HEK293 (cell line): ENCODE measurements at regions not wholly inside any gene's neighbourhood (a gene's known extent, or its start where the extent isn't known, plus 50 kb on each side); places are given as distances from the start of the nearest gene placed in this dataset.

Experiments
- CTCF ChIA-PET: fragments of 350-600 bp; formaldehyde crosslinking; extraction: SDS; loops from one replicate; lab custom pipeline; 2021; ENCODE audit warnings: antibody characterized with exemption; lab: Yijun Ruan, JAX
- POLR2A ChIA-PET: fragments of 300-600 bp; formaldehyde crosslinking; extraction: SDS; loops from one replicate; lab custom pipeline; 2020; ENCODE audit warnings: antibody characterized with exemption, inconsistent platforms; lab: Yijun Ruan, JAX
- H3K27ac ChIP-seq: fragments of 200-500 bp; sonication (Bioruptor generic); 2 replicates; pipeline ENCODE4 v1.5.1; 2014; ENCODE audit warnings: low read depth, low read length, control low read depth, inconsistent platforms; ENCODE audit errors: extremely low read depth
- H3K36me3 ChIP-seq, 2 experiments: fragments of 200-500 bp in 1 of 2; sonication (Bioruptor generic) in 1 of 2; 1 replicate in 1 of 2; 2 replicates in 1 of 2; pipeline ENCODE4 v1.5.1; 2014 to 2017; ENCODE audit warnings: inconsistent platforms in 2 of 2, low read length in 2 of 2; ENCODE audit not compliant: control insufficient read depth in 2 of 2, insufficient read depth in 1 of 2
- H3K4me1 ChIP-seq: fragments of 200-500 bp; sonication (Bioruptor generic); 2 replicates; pipeline ENCODE4 v1.5.1; 2014; ENCODE audit warnings: mild to moderate bottlenecking, low read length, inconsistent platforms; ENCODE audit not compliant: control insufficient read depth, insufficient read depth
- H3K4me3 ChIP-seq: 2 replicates; pipeline ENCODE4 v1.5.1; 2011; ENCODE audit warnings: low read depth, mild to moderate bottlenecking, control low read depth, low read length, moderate library complexity
- H3K9me3 ChIP-seq: fragments of 200-500 bp; sonication (Bioruptor generic); 2 replicates; pipeline ENCODE4 v1.5.1; 2014; ENCODE audit warnings: low read depth, low read length, inconsistent platforms; ENCODE audit not compliant: control insufficient read depth, insufficient read depth
- HOXC10 ChIP-seq: sonication (generic); formaldehyde crosslinking; IDR thresholded peaks from 2 replicates; pipeline ENCODE4 v1.8.1; 2023; ENCODE audit warnings: mild to moderate bottlenecking, missing genetic modification reagents
- KLF8 ChIP-seq: fragments of 450-650 bp; formaldehyde crosslinking; IDR thresholded peaks from 2 replicates; pipeline ENCODE4 v1.5.1; 2016; ENCODE audit warnings: missing biosample characterization, missing genetic modification characterization
- MZF1 ChIP-seq: fragments of 450-650 bp; formaldehyde crosslinking; IDR thresholded peaks from 2 replicates; pipeline ENCODE4 v1.5.1; 2017; ENCODE audit warnings: missing biosample characterization, missing genetic modification characterization, borderline replicate concordance
- SP3 ChIP-seq: fragments of 450-650 bp; formaldehyde crosslinking; IDR thresholded peaks from 2 replicates; pipeline ENCODE4 v1.5.1; 2016; ENCODE audit warnings: missing biosample characterization, missing genetic modification characterization
- YY2 ChIP-seq: fragments of 450-650 bp; formaldehyde crosslinking; IDR thresholded peaks from 2 replicates; pipeline ENCODE4 v1.5.1; 2016; ENCODE audit warnings: missing biosample characterization, missing genetic modification characterization
- ZBTB17 ChIP-seq: fragments of 450-650 bp; formaldehyde crosslinking; IDR thresholded peaks from 2 replicates; pipeline ENCODE4 v1.5.1; 2016; ENCODE audit warnings: missing biosample characterization, missing genetic modification characterization
- ZBTB48 ChIP-seq: fragments of 450-650 bp; formaldehyde crosslinking; IDR thresholded peaks from 2 replicates; pipeline ENCODE4 v1.5.1; 2016; ENCODE audit warnings: missing biosample characterization, missing genetic modification characterization
- ZFP3 ChIP-seq: fragments of 450-650 bp; formaldehyde crosslinking; IDR thresholded peaks from 2 replicates; pipeline ENCODE4 v1.5.1; 2016; ENCODE audit warnings: low read depth, missing biosample characterization, missing genetic modification characterization
- ZFP69B ChIP-seq: fragments of 450-650 bp; formaldehyde crosslinking; IDR thresholded peaks from 2 replicates; pipeline ENCODE4 v1.5.1; 2016; ENCODE audit warnings: missing biosample characterization, missing genetic modification characterization
- ZNF274 ChIP-seq, 2 experiments: fragments of 200-500 bp in 1 of 2; fragments of 450-650 bp in 1 of 2; sonication (Bioruptor generic) in 1 of 2; formaldehyde crosslinking in 1 of 2; IDR thresholded peaks; 2 replicates each; pipeline versions ENCODE4 v1.5.1 to v1.6.1; 2014 to 2016; ENCODE audit warnings: borderline replicate concordance in 1 of 2, inconsistent platforms in 1 of 2, low read length in 1 of 2, missing biosample characterization in 1 of 2, missing genetic modification characterization in 1 of 2
- ZNF354C ChIP-seq: fragments of 450-650 bp; formaldehyde crosslinking; IDR thresholded peaks from 2 replicates; pipeline ENCODE4 v1.5.1; 2016; ENCODE audit warnings: missing biosample characterization, missing genetic modification characterization, low read depth, borderline replicate concordance
- ZNF423 ChIP-seq: fragments of 450-650 bp; formaldehyde crosslinking; IDR thresholded peaks from 2 replicates; pipeline ENCODE4 v1.5.1; 2016; ENCODE audit warnings: missing biosample characterization, missing genetic modification characterization
- ZNF510 ChIP-seq: fragments of 450-650 bp; formaldehyde crosslinking; IDR thresholded peaks from 2 replicates; pipeline ENCODE4 v1.5.1; 2018; ENCODE audit warnings: mild to moderate bottlenecking, missing genetic modification characterization, missing biosample characterization; ENCODE audit not compliant: insufficient replicate concordance
- ZNF596 ChIP-seq: fragments of 450-650 bp; IDR thresholded peaks from 2 replicates; pipeline ENCODE4 v1.5.0; 2018; ENCODE audit warnings: missing biosample characterization, mild to moderate bottlenecking, missing genetic modification characterization, moderate library complexity
- ZNF621 ChIP-seq: fragments of 450-650 bp; formaldehyde crosslinking; IDR thresholded peaks from 2 replicates; pipeline ENCODE4 v1.5.1; 2017; ENCODE audit warnings: missing biosample characterization, missing genetic modification characterization
- ZNF701 ChIP-seq: fragments of 450-650 bp; formaldehyde crosslinking; IDR thresholded peaks from 2 replicates; pipeline ENCODE4 v1.5.1; 2016; ENCODE audit warnings: missing biosample characterization, missing genetic modification characterization
- ZNF747 ChIP-seq: fragments of 450-650 bp; formaldehyde crosslinking; IDR thresholded peaks from 2 replicates; pipeline ENCODE4 v1.5.1; 2016; ENCODE audit warnings: missing biosample characterization, missing genetic modification characterization
- ZNF785 ChIP-seq: fragments of 450-650 bp; formaldehyde crosslinking; IDR thresholded peaks from 2 replicates; pipeline ENCODE4 v1.5.1; 2016; ENCODE audit warnings: missing biosample characterization, missing genetic modification characterization
- ZNF792 ChIP-seq: fragments of 450-650 bp; formaldehyde crosslinking; IDR thresholded peaks from 2 replicates; pipeline ENCODE4 v1.5.1; 2016; ENCODE audit warnings: missing biosample characterization, missing genetic modification characterization
- ZNF837 ChIP-seq: fragments of 450-650 bp; formaldehyde crosslinking; IDR thresholded peaks from 2 replicates; pipeline ENCODE4 v1.5.1; 2016; ENCODE audit warnings: missing biosample characterization, missing genetic modification characterization
- ZSCAN16 ChIP-seq: fragments of 450-650 bp; formaldehyde crosslinking; IDR thresholded peaks from 2 replicates; pipeline ENCODE4 v1.5.1; 2016; ENCODE audit warnings: missing biosample characterization, missing genetic modification characterization
- TF ChIP-seq, protein P1 (sequence below): fragments of 450-650 bp; formaldehyde crosslinking; IDR thresholded peaks from 2 replicates; pipeline ENCODE4 v1.5.1; 2016; ENCODE audit warnings: missing biosample characterization, missing genetic modification characterization
- TF ChIP-seq, protein P2 (sequence below): fragments of 450-650 bp; formaldehyde crosslinking; IDR thresholded peaks from 2 replicates; pipeline ENCODE4 v1.5.1; 2017; ENCODE audit warnings: missing biosample characterization, mild to moderate bottlenecking, missing genetic modification characterization, moderate library complexity
- TF ChIP-seq, protein P3 (sequence below): fragments of 450-650 bp; formaldehyde crosslinking; IDR thresholded peaks from 2 replicates; pipeline ENCODE4 v1.5.1; 2016; ENCODE audit warnings: missing biosample characterization, missing genetic modification characterization, borderline replicate concordance
- TF ChIP-seq, protein P4 (sequence below): fragments of 450-650 bp; formaldehyde crosslinking; IDR thresholded peaks from 2 replicates; pipeline ENCODE4 v1.5.1; 2016; ENCODE audit warnings: missing biosample characterization, missing genetic modification characterization

DNA sequence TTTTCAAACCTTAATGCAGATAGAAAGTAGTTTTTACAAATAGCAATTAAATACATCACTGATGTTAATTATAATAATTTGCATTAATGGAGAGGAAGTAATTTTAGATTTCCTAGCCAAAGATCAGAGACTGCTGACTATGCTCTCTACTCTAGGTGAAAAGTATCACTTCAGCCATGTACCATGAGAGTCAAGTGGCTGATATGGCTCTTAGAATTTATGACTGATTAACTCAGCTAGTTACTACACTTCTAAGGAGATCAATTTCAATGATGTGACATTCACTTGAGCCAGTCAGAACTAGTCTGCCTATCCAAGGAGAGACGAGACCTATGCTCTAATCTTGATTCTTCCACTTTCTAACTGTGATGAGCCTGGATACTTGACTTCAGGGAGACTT lies 405.7 kb upstream of the RORA start (continued):
- TF ChIP-seq, protein P1, sequence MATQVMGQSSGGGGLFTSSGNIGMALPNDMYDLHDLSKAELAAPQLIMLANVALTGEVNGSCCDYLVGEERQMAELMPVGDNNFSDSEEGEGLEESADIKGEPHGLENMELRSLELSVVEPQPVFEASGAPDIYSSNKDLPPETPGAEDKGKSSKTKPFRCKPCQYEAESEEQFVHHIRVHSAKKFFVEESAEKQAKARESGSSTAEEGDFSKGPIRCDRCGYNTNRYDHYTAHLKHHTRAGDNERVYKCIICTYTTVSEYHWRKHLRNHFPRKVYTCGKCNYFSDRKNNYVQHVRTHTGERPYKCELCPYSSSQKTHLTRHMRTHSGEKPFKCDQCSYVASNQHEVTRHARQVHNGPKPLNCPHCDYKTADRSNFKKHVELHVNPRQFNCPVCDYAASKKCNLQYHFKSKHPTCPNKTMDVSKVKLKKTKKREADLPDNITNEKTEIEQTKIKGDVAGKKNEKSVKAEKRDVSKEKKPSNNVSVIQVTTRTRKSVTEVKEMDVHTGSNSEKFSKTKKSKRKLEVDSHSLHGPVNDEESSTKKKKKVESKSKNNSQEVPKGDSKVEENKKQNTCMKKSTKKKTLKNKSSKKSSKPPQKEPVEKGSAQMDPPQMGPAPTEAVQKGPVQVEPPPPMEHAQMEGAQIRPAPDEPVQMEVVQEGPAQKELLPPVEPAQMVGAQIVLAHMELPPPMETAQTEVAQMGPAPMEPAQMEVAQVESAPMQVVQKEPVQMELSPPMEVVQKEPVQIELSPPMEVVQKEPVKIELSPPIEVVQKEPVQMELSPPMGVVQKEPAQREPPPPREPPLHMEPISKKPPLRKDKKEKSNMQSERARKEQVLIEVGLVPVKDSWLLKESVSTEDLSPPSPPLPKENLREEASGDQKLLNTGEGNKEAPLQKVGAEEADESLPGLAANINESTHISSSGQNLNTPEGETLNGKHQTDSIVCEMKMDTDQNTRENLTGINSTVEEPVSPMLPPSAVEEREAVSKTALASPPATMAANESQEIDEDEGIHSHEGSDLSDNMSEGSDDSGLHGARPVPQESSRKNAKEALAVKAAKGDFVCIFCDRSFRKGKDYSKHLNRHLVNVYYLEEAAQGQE (tag by site-specific recombination): no peak
- no peak for TF ChIP-seq MZF1
- no peak for TF ChIP-seq ZSCAN16 (tag by site-specific recombination)
- no peak for TF ChIP-seq ZNF423 (tag by site-specific recombination)
- TF ChIP-seq ZFP69B (tag by site-specific recombination): no peak
- no peak for TF ChIP-seq ZNF701
- no peak for TF ChIP-seq ZNF596 (tag by site-specific recombination)
- no peak for TF ChIP-seq ZNF837
- TF ChIP-seq, protein P2, sequence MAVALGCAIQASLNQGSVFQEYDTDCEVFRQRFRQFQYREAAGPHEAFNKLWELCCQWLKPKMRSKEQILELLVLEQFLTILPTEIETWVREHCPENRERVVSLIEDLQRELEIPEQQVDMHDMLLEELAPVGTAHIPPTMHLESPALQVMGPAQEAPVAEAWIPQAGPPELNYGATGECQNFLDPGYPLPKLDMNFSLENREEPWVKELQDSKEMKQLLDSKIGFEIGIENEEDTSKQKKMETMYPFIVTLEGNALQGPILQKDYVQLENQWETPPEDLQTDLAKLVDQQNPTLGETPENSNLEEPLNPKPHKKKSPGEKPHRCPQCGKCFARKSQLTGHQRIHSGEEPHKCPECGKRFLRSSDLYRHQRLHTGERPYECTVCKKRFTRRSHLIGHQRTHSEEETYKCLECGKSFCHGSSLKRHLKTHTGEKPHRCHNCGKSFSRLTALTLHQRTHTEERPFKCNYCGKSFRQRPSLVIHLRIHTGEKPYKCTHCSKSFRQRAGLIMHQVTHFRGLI (tag by site-specific recombination): no peak

DNA sequence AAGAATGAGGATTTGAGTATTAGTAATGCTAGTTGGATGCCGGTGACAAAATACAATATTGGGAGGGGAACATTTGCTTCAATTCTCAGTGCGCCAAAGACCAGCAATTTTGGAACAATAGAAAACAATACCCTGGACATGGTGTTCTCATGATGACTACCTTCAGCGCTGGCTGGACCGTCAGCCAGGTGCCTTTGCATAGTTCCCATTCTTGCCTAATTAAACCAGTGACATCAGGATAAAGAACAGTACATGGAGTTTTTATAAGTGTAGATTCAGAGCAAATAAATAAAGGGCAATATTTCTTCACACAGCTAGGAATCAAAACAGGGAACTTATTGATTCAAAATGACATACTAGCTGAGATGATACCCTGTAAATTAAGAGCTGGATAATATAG lies 404.8 kb upstream of the RORA start:
- Histone ChIP-seq H3K4me3 (no peak overlapping the region), H3K27ac (no peak overlapping the region), H3K4me1 (no peaks in the 10 kb centered on the region), H3K36me3 (no peaks in the 10 kb centered on the region), H3K9me3 (no peaks in the 10 kb centered on the region)
- CTCF ChIA-PET: no interaction called here
- POLR2A ChIA-PET: no interaction called here
- TF ChIP-seq, protein P3, sequence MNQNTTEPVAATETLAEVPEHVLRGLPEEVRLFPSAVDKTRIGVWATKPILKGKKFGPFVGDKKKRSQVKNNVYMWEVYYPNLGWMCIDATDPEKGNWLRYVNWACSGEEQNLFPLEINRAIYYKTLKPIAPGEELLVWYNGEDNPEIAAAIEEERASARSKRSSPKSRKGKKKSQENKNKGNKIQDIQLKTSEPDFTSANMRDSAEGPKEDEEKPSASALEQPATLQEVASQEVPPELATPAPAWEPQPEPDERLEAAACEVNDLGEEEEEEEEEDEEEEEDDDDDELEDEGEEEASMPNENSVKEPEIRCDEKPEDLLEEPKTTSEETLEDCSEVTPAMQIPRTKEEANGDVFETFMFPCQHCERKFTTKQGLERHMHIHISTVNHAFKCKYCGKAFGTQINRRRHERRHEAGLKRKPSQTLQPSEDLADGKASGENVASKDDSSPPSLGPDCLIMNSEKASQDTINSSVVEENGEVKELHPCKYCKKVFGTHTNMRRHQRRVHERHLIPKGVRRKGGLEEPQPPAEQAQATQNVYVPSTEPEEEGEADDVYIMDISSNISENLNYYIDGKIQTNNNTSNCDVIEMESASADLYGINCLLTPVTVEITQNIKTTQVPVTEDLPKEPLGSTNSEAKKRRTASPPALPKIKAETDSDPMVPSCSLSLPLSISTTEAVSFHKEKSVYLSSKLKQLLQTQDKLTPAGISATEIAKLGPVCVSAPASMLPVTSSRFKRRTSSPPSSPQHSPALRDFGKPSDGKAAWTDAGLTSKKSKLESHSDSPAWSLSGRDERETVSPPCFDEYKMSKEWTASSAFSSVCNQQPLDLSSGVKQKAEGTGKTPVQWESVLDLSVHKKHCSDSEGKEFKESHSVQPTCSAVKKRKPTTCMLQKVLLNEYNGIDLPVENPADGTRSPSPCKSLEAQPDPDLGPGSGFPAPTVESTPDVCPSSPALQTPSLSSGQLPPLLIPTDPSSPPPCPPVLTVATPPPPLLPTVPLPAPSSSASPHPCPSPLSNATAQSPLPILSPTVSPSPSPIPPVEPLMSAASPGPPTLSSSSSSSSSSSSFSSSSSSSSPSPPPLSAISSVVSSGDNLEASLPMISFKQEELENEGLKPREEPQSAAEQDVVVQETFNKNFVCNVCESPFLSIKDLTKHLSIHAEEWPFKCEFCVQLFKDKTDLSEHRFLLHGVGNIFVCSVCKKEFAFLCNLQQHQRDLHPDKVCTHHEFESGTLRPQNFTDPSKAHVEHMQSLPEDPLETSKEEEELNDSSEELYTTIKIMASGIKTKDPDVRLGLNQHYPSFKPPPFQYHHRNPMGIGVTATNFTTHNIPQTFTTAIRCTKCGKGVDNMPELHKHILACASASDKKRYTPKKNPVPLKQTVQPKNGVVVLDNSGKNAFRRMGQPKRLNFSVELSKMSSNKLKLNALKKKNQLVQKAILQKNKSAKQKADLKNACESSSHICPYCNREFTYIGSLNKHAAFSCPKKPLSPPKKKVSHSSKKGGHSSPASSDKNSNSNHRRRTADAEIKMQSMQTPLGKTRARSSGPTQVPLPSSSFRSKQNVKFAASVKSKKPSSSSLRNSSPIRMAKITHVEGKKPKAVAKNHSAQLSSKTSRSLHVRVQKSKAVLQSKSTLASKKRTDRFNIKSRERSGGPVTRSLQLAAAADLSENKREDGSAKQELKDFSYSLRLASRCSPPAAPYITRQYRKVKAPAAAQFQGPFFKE (tag by site-specific recombination): no peak
- TF ChIP-seq ZFP3: no peak
- no peak for TF ChIP-seq ZBTB17 (tag by site-specific recombination)
- TF ChIP-seq KLF8 (tag by site-specific recombination): no peak
- TF ChIP-seq, protein P4, sequence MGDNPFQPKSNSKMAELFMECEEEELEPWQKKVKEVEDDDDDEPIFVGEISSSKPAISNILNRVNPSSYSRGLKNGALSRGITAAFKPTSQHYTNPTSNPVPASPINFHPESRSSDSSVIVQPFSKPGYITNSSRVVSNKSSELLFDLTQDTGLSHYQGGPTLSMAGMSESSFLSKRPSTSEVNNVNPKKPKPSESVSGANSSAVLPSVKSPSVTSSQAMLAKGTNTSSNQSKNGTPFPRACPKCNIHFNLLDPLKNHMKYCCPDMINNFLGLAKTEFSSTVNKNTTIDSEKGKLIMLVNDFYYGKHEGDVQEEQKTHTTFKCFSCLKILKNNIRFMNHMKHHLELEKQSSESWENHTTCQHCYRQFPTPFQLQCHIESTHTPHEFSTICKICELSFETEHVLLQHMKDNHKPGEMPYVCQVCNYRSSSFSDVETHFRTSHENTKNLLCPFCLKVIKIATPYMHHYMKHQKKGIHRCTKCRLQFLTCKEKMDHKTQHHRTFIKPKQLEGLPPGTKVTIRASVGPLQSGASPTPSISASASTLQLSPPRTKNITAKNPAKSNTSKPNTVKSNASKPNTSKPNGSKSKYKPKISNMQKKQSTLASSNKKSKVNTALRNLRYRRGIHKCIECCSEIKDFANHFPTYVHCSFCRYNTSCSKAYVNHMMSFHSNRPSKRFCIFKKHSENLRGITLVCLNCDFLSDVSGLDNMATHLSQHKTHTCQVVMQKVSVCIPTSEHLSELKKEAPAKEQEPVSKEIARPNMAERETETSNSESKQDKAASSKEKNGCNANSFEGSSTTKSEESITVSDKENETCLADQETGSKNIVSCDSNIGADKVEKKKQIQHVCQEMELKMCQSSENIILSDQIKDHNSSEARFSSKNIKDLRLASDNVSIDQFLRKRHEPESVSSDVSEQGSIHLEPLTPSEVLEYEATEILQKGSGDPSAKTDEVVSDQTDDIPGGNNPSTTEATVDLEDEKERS: no peak
- TF ChIP-seq ZBTB48 (tag by site-specific recombination): no peak
- no peak for TF ChIP-seq ZFP69B (tag by site-specific recombination)
- TF ChIP-seq SP3 (tag by site-specific recombination): no peak
- no peak for TF ChIP-seq ZNF510
- no peak for TF ChIP-seq ZNF785
- no peak for TF ChIP-seq ZNF354C (tag by site-specific recombination)
- TF ChIP-seq ZNF792 (tag by site-specific recombination): no peak
- TF ChIP-seq ZNF274 (IDR thresholded peaks at IDR 0.05; ENCODE audit: low read length): no peak
- TF ChIP-seq ZNF274 (tag by site-specific recombination; IDR thresholded peaks at IDR 0.05; ENCODE audit: borderline replicate concordance): no peak
- no peak for TF ChIP-seq HOXC10
- TF ChIP-seq YY2 (tag by site-specific recombination): no peak
- TF ChIP-seq ZNF621: no peak
- TF ChIP-seq ZNF747 (tag by site-specific recombination): no peak
